BJ (cell line): ENCODE measurements at regions not wholly inside any gene's neighbourhood (a gene's known extent, or its start where the extent isn't known, plus 50 kb on each side); places are given as distances from the start of the nearest gene placed in this dataset.

ENCODE experiments used
- CTCF ChIA-PET: fragments of 350-600 bp; formaldehyde crosslinking; extraction: SDS; loops from one replicate; lab custom pipeline; 2021; ENCODE audit warnings: antibody characterized with exemption, inconsistent platforms; lab: Yijun Ruan, JAX
- POLR2A ChIA-PET: fragments of 300-600 bp; sonication (Branson Sonifier 250); formaldehyde crosslinking; extraction: SDS; loops from one replicate; lab custom pipeline; 2021; ENCODE audit warnings: antibody characterized with exemption; lab: Charles Lee
- DNase-seq: peaks from one replicate; pipeline ENCODE4 v3.0.0-alpha.2; 2011; ENCODE audit warnings: low read depth
- H3K27me3 ChIP-seq: 2 replicates; pipeline ENCODE4 v1.6.0; 2011; ENCODE audit warnings: low read length; ENCODE audit not compliant: control insufficient read depth, insufficient read depth
- H3K36me3 ChIP-seq: 2 replicates; pipeline ENCODE4 v1.5.1; 2011; ENCODE audit warnings: low read length; ENCODE audit not compliant: control insufficient read depth, insufficient read depth
- H3K4me3 ChIP-seq: 2 replicates; pipeline ENCODE4 v1.5.1; 2011; ENCODE audit warnings: low read depth, mild to moderate bottlenecking, control low read depth, low read length
- TF ChIP-seq, protein P1 (sequence below): IDR thresholded peaks from 2 replicates; pipeline ENCODE4 v1.5.1; 2011; ENCODE audit warnings: low read depth, mild to moderate bottlenecking, control low read depth, inconsistent platforms, low read length, moderate library complexity; ENCODE audit not compliant: insufficient read depth

DNA sequence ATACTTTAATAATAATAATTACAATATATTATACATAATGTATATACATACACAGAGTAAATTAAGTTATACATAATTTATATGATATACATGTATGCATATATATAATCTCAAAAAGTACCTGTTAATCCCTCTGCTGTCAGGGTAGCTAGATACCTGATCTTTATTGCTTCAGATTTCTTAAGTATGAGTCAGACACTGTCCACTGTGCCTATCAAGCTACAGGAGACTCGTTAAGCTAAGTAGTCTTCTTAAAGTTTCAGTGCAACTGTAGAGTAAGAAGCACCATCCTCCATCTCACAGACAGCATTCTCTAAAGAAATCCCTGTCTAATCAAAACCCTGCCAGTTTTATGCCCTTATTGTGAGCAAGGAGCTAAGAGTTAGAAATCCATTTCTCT lies 428.7 kb downstream of the RERGL start:
- no peaks in the 10 kb centered on the region for H3K27me3 ChIP-seq
- no peak overlapping the region for H3K4me3 ChIP-seq
- no peak for DNase-seq
- POLR2A ChIA-PET: no interaction called here
- CTCF ChIA-PET: no interaction called here
- TF ChIP-seq, protein P1, sequence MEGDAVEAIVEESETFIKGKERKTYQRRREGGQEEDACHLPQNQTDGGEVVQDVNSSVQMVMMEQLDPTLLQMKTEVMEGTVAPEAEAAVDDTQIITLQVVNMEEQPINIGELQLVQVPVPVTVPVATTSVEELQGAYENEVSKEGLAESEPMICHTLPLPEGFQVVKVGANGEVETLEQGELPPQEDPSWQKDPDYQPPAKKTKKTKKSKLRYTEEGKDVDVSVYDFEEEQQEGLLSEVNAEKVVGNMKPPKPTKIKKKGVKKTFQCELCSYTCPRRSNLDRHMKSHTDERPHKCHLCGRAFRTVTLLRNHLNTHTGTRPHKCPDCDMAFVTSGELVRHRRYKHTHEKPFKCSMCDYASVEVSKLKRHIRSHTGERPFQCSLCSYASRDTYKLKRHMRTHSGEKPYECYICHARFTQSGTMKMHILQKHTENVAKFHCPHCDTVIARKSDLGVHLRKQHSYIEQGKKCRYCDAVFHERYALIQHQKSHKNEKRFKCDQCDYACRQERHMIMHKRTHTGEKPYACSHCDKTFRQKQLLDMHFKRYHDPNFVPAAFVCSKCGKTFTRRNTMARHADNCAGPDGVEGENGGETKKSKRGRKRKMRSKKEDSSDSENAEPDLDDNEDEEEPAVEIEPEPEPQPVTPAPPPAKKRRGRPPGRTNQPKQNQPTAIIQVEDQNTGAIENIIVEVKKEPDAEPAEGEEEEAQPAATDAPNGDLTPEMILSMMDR: no peak
- no peaks in the 10 kb centered on the region for H3K36me3 ChIP-seq

DNA sequence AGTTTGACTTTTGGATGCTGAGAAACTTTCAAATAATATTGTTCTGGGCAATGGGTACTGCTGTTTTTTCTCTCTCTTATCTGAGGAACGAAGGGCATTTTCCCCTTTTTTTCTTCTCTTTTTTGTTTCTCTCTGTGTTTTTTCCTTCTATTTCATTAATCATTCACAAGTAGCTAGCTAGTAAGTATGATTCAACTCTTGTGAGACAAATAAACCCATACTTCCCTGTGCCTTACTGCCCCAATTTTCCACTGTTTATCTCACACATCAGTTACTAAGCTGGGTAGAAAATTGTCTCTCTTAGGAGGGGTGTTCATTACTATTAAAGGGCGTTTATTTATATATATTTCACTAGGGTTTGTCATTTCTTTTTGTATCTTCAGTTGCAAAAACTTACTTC lies 437.6 kb downstream of the RERGL start:
- H3K36me3 ChIP-seq: no peaks in the 10 kb centered on the region
- CTCF ChIA-PET: interaction anchor here (1.1 kb wide), 1 partner anchor 11 kb away, joined by 3 read pairs; no protein-coding TSS in a partner anchor
- no peak for DNase-seq
- H3K27me3 ChIP-seq: no peaks in the 10 kb centered on the region
- TF ChIP-seq, protein P1: no peak
- H3K4me3 ChIP-seq: no peak overlapping the region
- POLR2A ChIA-PET: no interaction called here

DNA sequence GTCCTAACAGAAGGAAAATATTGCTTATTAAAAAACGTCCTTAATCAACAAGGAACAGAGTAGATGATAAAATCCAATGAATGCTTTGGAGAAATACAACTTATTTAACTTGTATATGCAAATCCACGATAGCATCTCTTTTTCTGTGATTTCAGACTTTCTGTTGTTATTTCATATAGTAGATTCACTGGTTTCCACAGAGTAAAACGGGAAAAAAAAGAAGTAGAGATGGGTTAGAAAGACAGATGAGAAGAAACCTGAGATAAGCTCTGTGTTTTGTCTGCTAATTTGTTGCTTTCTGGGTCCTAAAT lies 447.7 kb downstream of the RERGL start:
- DNase-seq: no peak
- Histone ChIP-seq H3K4me3 (no peak overlapping the region), H3K27me3 (no peaks in the 10 kb centered on the region), H3K36me3 (no peaks in the 10 kb centered on the region)
- ChIA-PET POLR2A (interaction anchor here (0.6 kb wide), 1 partner anchor 53 kb away, joined by 3 read pairs; no protein-coding TSS in a partner anchor), CTCF (interaction anchor here (1.3 to 3.6 kb wide), 3 partner anchors 10 to 1477 kb away, joined by 5 to 19 read pairs (median 6); no protein-coding TSS in a partner anchor)
- TF ChIP-seq, protein P1: no peak

DNA sequence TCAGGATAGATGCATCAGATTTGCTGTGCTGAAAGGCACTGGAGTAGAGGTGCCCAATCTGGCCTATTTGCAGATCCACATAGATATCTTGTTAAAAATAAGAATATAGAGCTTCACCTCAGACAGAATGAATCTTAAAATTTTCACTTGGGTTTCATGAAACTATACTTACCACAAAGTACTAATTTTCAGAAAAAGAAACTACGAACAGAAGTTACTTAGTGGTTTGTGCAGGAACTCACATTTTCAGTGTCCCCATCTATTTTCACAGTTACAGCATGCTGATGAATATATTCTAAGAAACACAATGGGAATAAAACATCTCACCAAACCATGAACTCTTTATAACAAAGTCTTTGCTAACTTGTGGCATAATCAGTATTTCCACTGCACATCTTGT lies 449.4 kb downstream of the RERGL start:
- POLR2A ChIA-PET: no interaction called here
- TF ChIP-seq, protein P1: no peak
- Histone ChIP-seq H3K4me3 (no peak overlapping the region), H3K27me3 (no peaks in the 10 kb centered on the region), H3K36me3 (no peaks in the 10 kb centered on the region)
- DNase-seq: no peak
- CTCF ChIA-PET: interaction anchor here (3.6 kb wide), 1 partner anchor 1254 kb away, joined by 19 read pairs; no protein-coding TSS in a partner anchor

DNA sequence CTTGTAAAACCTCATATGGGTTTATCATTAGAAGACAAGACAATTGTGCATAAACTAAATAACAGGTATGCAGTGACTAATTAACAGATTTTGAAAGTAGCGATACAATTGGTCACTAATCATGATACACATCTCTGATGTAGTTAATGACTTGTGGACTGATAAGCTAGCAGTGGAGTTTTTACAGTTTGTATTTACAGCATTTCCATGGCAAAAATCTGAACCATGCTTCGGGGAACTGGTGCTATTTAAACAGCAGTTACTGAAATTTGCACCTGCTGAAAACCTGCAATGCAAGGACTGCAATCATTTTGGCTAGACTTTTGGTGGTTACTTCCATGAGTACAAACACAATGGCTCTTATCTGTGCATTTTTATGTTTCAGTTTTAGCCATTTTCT lies 471.2 kb downstream of the RERGL start:
- ChIA-PET POLR2A (no interaction called here), CTCF (no interaction called here)
- no peak for DNase-seq
- Histone ChIP-seq H3K27me3 (no peaks in the 10 kb centered on the region), H3K4me3 (no peak overlapping the region), H3K36me3 (no peaks in the 10 kb centered on the region)
- TF ChIP-seq, protein P1: no peak
